Thyroid gland (tissue), 4 donors: ENCODE measurements at regions not wholly inside any gene's neighbourhood (a gene's known extent, or its start where the extent isn't known, plus 50 kb on each side); places are given as distances from the start of the nearest gene placed in this dataset.
A peak's percentile ranks its signal among the peaks of the same experiment; 100 is the strongest.
"Not testable (repeated sequence)": the region's sequence is repeated elsewhere in the genome, so short reads cannot be mapped to it uniquely, and the experiment has no call there.

Source experiments
- DNase-seq, 2 donors: peaks; one replicate each; pipeline ENCODE4 v3.0.0-alpha.2; 2019
- H3K27ac ChIP-seq, 3 donors: fragments of 200-600 bp; sonication (generic); 1 replicate in 2 of 3; 2 replicates in 1 of 3; pipeline ENCODE4 v1.5.1; 2016 to 2019; ENCODE audit warnings: mild to moderate bottlenecking in 1 of 3, moderate library complexity in 1 of 3
- H3K27me3 ChIP-seq: fragments of 200-600 bp; sonication (generic); one replicate; pipeline ENCODE4 v1.5.1; 2019
- H3K36me3 ChIP-seq, 2 donors: fragments of 200-600 bp; sonication (generic); one replicate each; pipeline ENCODE4 v1.5.1; 2016 to 2019
- H3K4me1 ChIP-seq, 2 donors: fragments of 200-600 bp; sonication (generic); one replicate each; pipeline ENCODE4 v1.5.1; 2017 to 2019
- H3K4me3 ChIP-seq, 3 donors: fragments of 200-600 bp; sonication (generic); replicated peaks in 1 of 3; 1 replicate in 2 of 3; 2 replicates in 1 of 3; pipeline ENCODE4 v1.5.1; 2016; ENCODE audit warnings: mild to moderate bottlenecking in 1 of 3
- H3K9me3 ChIP-seq: fragments of 200-600 bp; sonication (generic); one replicate; pipeline ENCODE4 v1.5.1; 2017
- POLR2A ChIP-seq, 2 donors: fragments of 450-650 bp; IDR thresholded peaks; one replicate each; pipeline ENCODE4 v1.6.1; 2017; ENCODE audit warnings: antibody characterized with exemption in 2 of 2, mild to moderate bottlenecking in 2 of 2, moderate library complexity in 1 of 2
- WGBS, 2 donors: methylation state at CpG; one replicate each; pipeline ENCODE4 v1.1.5; 2017; 5-methylcytosine and 5-hydroxymethylcytosine counted together
- intact Hi-C: fragments of 100-400 bp; cut with DNase I; formaldehyde crosslinking; loops from one replicate; pipeline ENCODE4 v1.15.1; 2023
- TF ChIP-seq, protein P1 (sequence below), 6 experiments: fragments of 200-600 bp in 3 of 6; fragments of 450-650 bp in 3 of 6; sonication (generic) in 3 of 6; IDR thresholded peaks; one replicate each; pipeline ENCODE4 v1.5.1; 2016 to 2019; ENCODE audit warnings: antibody characterized with exemption in 6 of 6, mild to moderate bottlenecking in 2 of 6, inconsistent platforms in 1 of 6, moderate library complexity in 1 of 6

GRCh38 chr3:127045435-127046045 is 62.6 kb downstream of the PLXNA1 start:
- no peak overlapping the region for H3K4me3 ChIP-seq
- WGBS, 2 donors = 32 to 34% methylated on average over 5 of the region's 5 CpGs
- H3K27me3 ChIP-seq = no peaks in the 10 kb centered on the region
- peaks cover 39 to 49% of the 10 kb centered on the region in 2 donors for H3K4me1 ChIP-seq
- TF ChIP-seq, protein P1, sequence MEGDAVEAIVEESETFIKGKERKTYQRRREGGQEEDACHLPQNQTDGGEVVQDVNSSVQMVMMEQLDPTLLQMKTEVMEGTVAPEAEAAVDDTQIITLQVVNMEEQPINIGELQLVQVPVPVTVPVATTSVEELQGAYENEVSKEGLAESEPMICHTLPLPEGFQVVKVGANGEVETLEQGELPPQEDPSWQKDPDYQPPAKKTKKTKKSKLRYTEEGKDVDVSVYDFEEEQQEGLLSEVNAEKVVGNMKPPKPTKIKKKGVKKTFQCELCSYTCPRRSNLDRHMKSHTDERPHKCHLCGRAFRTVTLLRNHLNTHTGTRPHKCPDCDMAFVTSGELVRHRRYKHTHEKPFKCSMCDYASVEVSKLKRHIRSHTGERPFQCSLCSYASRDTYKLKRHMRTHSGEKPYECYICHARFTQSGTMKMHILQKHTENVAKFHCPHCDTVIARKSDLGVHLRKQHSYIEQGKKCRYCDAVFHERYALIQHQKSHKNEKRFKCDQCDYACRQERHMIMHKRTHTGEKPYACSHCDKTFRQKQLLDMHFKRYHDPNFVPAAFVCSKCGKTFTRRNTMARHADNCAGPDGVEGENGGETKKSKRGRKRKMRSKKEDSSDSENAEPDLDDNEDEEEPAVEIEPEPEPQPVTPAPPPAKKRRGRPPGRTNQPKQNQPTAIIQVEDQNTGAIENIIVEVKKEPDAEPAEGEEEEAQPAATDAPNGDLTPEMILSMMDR (IDR thresholded peaks at IDR 0.05) = no peak
- no peak for TF ChIP-seq POLR2A (IDR thresholded peaks at IDR 0.05)
- peak; percentile 25 to 37 for DNase-seq
- H3K36me3 ChIP-seq = no peaks in the 10 kb centered on the region
- no peaks in the 10 kb centered on the region for H3K9me3 ChIP-seq
- intact Hi-C loops = no loop called here
- H3K27ac ChIP-seq = peak overlapping the region; percentile 89 to 96 (median 92)

GRCh38 chr3:127046690-127047089 is 63.8 kb downstream of the PLXNA1 start:
- H3K9me3 ChIP-seq, intact Hi-C loops, H3K36me3 ChIP-seq, H3K4me3 ChIP-seq, H3K27ac ChIP-seq, H3K27me3 ChIP-seq: not testable (repeated sequence)
- WGBS, 2 donors = 77% methylated on average over 6 of the region's 28 CpGs; no CpG with 5 or more reads in 1 of the 2 donors
- peak in 1 of 2 donors; percentile 0 for DNase-seq
- H3K4me1 ChIP-seq = peaks cover 39 to 49% of the 10 kb centered on the region in 2 donors

DNA sequence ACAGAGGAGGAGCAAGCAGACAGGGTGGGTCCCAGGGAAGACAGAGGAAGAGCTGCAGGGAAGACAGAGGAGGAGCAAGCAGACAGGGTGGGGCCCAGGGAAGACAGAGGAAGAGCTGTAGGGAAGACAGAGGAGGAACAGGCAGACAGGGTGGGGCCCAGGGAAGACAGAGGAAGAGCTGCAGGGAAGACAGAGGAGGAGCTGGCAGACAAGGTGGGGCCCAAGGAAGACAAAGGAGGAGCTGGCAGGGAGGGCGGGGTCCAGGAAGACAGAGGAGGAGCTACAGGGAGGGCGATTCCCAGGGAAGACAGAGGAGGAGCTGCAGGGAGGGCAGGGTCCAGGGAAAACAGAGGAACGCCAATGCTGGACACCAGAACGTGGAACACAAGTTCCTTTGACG is 66.5 kb downstream of the PLXNA1 start:
- peaks cover 24 to 33% of the 10 kb centered on the region in 2 donors for H3K4me1 ChIP-seq
- TF ChIP-seq, protein P1 (IDR thresholded peaks at IDR 0.05) = no peak
- TF ChIP-seq POLR2A (IDR thresholded peaks at IDR 0.05) = no peak
- no peaks in the 10 kb centered on the region for H3K9me3 ChIP-seq
- intact Hi-C loops = no loop called here
- peak in 1 of 2 donors; percentile 0 for DNase-seq
- H3K4me3 ChIP-seq = no peak overlapping the region
- WGBS, 2 donors = 85 to 88% methylated on average over 5 of the region's 5 CpGs
- no peak overlapping the region for H3K27ac ChIP-seq
- no peaks in the 10 kb centered on the region for H3K27me3 ChIP-seq
- H3K36me3 ChIP-seq = no peaks in the 10 kb centered on the region

DNA sequence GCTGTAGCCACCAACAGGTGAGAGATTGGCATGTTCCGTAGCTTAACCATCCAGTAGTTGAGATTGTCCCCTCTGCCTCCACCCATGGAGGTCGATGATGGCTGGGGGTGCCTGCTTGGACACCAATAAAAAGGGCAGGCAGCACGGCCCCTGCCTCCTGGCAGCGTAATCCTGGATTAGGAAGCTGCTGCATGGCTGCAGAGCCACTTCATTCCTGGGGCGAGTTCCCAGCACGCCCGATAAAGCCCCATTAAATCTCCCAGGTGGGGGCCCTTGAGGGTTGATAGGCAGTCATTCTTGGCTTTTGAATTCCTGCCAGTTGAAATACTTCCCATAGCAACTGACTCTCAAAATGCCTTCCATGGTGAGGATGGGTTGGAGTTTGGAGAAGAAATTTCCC is 67.8 kb downstream of the PLXNA1 start:
- DNase-seq = peak in 1 of 2 donors; percentile 2
- 52 to 66% methylated on average over 4 to 7 of the region's 7 CpGs for WGBS, 2 donors
- Histone ChIP-seq H3K27ac (no peak overlapping the region), H3K36me3 (no peaks in the 10 kb centered on the region), H3K9me3 (no peaks in the 10 kb centered on the region), H3K4me1 (peaks cover 12 to 21% of the 10 kb centered on the region in 2 donors), H3K4me3 (no peak overlapping the region), H3K27me3 (no peaks in the 10 kb centered on the region)
- TF ChIP-seq, protein P1 (IDR thresholded peaks at IDR 0.05) = no peak
- no peak for TF ChIP-seq POLR2A (IDR thresholded peaks at IDR 0.05)
- intact Hi-C loops = no loop called here

- intact Hi-C loops = no loop called here
- H3K9me3 ChIP-seq = no peaks in the 10 kb centered on the region
- H3K27ac ChIP-seq = peak overlapping the region in 1 of 3 donors; percentile 1
- peaks cover 8 to 15% of the 10 kb centered on the region in 2 donors for H3K4me1 ChIP-seq
- peak; percentile 77 to 88 for DNase-seq
- no peak overlapping the region for H3K4me3 ChIP-seq
- 57 to 60% methylated on average over 10 to 14 of the region's 15 CpGs for WGBS, 2 donors
- TF ChIP-seq, protein P1 (IDR thresholded peaks at IDR 0.05) = peak in 1 of 6 experiments; percentile 17
- TF ChIP-seq POLR2A (IDR thresholded peaks at IDR 0.05) = no peak
- no peaks in the 10 kb centered on the region for H3K27me3 ChIP-seq
- no peaks in the 10 kb centered on the region for H3K36me3 ChIP-seq
Observed at GRCh38 chr3:127052121-127052561, 69.2 kb downstream of the PLXNA1 start.
